Activated CD4-positive, alpha-beta memory T cell treated with anti-CD3 and anti-CD28 coated beads for 36 hours (primary cell): ENCODE measurements at regions not wholly inside any gene's neighbourhood (a gene's known extent, or its start where the extent isn't known, plus 50 kb on each side); places are given as distances from the start of the nearest gene placed in this dataset.
A peak's percentile ranks its signal among the peaks of the same experiment; 100 is the strongest.

Experiments
- CTCF ChIA-PET: fragments of 350-600 bp; sonication (Branson Sonifier 250); formaldehyde crosslinking; loops from one replicate; lab custom pipeline; 2021; ENCODE audit warnings: antibody characterized with exemption, inconsistent platforms; lab: Charles Lee
- POLR2A ChIA-PET: fragments of 350-600 bp; sonication (Branson Sonifier 250); formaldehyde crosslinking; loops from one replicate; lab custom pipeline; 2021; ENCODE audit warnings: antibody characterized with exemption; lab: Charles Lee
- DNase-seq: peaks from one replicate; pipeline ENCODE4 v3.0.0-alpha.2; 2020
- H3K27ac Mint-ChIP-seq: one replicate; pipeline ENCODE4 v1.8.0; 2021; ENCODE audit warnings: mixed read lengths
- H3K27me3 Mint-ChIP-seq: one replicate; pipeline ENCODE4 v1.8.0; 2021; ENCODE audit warnings: mixed read lengths
- H3K36me3 Mint-ChIP-seq: one replicate; pipeline ENCODE4 v1.8.0; 2021; ENCODE audit warnings: mixed read lengths
- H3K4me1 Mint-ChIP-seq: one replicate; pipeline ENCODE4 v1.8.0; 2021; ENCODE audit warnings: low read depth, mixed read lengths
- H3K4me3 Mint-ChIP-seq: one replicate; pipeline ENCODE4 v1.8.0; 2021; ENCODE audit warnings: mild to moderate bottlenecking, mixed read lengths
- H3K9me3 Mint-ChIP-seq: one replicate; pipeline ENCODE4 v1.8.0; 2021; ENCODE audit warnings: mixed read lengths
- intact Hi-C: fragments of 100-400 bp; cut with micrococcal nuclease; formaldehyde crosslinking; loops from one replicate; pipeline ENCODE4 v1.15.1; 2023

DNA sequence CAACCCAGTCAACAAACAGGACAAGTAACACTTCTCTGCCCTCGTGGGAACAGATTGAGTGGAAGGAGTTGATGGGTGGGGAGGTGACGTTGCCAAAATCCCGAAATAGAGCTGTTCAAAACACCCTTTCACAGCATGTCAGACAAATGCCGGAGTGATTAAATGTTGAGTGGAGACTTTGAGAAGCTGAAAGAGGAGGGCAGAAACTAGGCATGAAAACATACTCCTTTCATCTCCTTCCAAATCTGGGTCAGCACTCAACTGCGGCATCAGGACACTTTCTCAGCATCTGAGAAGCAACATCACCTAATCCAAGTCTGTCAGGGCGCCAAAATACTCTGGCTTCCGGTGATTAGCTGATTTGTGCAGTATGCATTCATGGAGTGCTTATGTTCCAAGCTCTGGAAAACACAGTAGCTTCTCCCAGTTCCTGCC, 51.5 kb upstream of the MRI1 start:
- no peak overlapping the region for H3K27ac Mint-ChIP-seq
- intact Hi-C loops: no loop called here
- no peak overlapping the region for H3K4me3 Mint-ChIP-seq
- H3K36me3 Mint-ChIP-seq: peaks cover 3% of the 10 kb centered on the region
- H3K9me3 Mint-ChIP-seq: peaks cover 9% of the 10 kb centered on the region
- ChIA-PET POLR2A (no interaction called here), CTCF (interaction anchor here (1.8 kb wide), 1 partner anchor 9 kb away, joined by 8 read pairs; no protein-coding TSS in a partner anchor)
- H3K27me3 Mint-ChIP-seq: peaks cover 11% of the 10 kb centered on the region
- DNase-seq: no peak
- H3K4me1 Mint-ChIP-seq: no peaks in the 10 kb centered on the region

DNA sequence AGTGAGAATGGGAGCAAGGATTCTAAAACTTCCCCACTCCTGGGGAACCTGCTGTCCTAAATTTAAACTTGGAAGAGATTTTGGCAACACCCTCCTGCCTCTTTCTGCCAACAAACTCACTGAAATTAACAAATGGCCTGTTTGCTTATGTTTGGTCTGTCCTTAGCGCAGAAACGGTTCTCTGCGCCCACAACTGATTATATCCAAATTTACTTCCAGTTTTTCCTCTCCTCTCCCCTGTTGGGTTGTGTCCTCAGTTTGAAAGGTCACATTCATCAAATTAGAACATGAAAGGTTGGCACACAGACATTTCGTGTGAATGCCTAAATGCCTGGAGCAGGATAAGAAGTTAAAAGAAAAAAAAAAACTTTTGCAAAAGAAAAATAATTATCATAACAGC, 56.4 kb upstream of the MRI1 start:
- Mint-ChIP-seq H3K36me3 (no peaks in the 10 kb centered on the region), H3K4me3 (no peak overlapping the region)

DNA sequence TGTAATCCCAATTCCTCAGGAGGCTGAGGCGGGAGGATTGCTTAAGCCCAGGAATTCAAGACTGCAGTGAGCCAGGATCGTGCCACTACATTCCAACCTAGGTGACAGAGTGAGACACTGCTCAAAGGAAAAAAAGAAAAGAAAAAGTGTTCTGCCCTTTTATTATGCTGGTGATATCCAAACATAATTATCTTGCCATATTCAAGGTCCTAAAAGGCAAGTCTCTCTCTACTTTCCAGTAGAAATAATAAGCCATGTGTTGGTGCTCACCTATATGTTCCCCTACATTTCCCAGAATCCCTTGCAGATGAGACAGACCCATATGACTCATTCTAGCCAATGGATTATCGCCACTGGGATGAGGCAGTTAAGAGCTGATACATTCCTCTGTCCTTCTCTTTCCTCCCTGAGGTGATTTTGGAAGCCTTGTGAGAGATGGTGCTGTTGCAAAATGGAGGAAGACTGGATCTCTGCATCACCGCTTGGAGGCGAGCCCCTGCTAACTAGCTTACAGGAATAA, 58.3 kb upstream of the MRI1 start:
- Mint-ChIP-seq H3K36me3 (peaks cover 2% of the 10 kb centered on the region), H3K9me3 (peaks cover 11% of the 10 kb centered on the region), H3K4me1 (no peaks in the 10 kb centered on the region), H3K27ac (no peak overlapping the region), H3K4me3 (no peak overlapping the region), H3K27me3 (peaks cover 14% of the 10 kb centered on the region)
- ChIA-PET CTCF (interaction anchor here (1.3 kb wide), 1 partner anchor 116 kb away, joined by 3 read pairs; no protein-coding TSS in a partner anchor), POLR2A (no interaction called here)
- intact Hi-C loops: no loop called here
- no peak for DNase-seq

More for the DNA sequence above, 56.4 kb upstream of the MRI1 start:
- intact Hi-C loops: no loop called here
- H3K4me1 Mint-ChIP-seq: no peaks in the 10 kb centered on the region
- POLR2A ChIA-PET: no interaction called here
- peaks cover 5% of the 10 kb centered on the region for H3K9me3 Mint-ChIP-seq
- DNase-seq: no peak
- no peak overlapping the region for H3K27ac Mint-ChIP-seq
- peaks cover 11% of the 10 kb centered on the region for H3K27me3 Mint-ChIP-seq
- CTCF ChIA-PET: no interaction called here

DNA sequence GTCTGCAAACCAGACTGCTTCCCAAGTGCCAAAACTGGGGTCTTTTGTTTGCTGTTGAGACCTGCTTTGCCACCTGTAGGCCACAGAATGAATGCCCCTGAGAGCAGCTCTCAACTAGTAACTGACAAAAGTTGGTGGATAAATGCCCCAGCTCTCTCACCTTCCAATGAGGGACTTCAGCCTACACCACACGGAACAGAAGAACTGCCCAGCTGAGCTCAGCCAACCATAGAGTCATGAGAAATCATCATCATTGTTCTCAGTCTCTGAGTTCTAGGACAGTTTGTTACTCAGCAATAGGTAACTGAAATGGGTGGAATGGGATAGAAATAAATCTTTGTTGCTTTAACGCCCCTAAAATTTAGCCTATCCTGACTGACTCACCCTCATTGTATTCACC, 59.1 kb upstream of the MRI1 start:
- Mint-ChIP-seq H3K4me3 (no peak overlapping the region), H3K36me3 (peaks cover 2% of the 10 kb centered on the region), H3K27me3 (peaks cover 20% of the 10 kb centered on the region), H3K4me1 (no peaks in the 10 kb centered on the region), H3K27ac (no peak overlapping the region), H3K9me3 (peaks cover 11% of the 10 kb centered on the region)
- intact Hi-C loops: no loop called here
- ChIA-PET POLR2A (no interaction called here), CTCF (no interaction called here)
- DNase-seq: no peak

DNA sequence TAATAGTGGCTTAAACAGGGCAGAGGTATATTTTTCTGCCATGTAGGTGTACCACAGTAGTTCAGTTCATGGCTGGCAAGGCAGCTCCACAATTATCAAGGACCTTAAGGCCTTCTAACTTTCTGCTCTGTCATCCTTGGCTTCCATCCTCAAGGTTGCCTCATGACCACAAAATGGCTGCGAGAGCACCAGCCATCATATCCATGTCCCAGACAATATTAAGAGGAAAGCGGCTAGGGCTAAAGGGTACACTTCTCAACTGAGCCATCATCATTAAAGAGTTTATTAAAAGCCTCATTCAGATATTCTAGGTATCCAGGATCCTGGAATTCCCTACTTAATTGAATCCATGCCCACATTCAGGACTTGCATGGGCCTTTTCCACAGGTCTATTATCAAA, 62.7 kb upstream of the MRI1 start:
- ChIA-PET CTCF (no interaction called here), POLR2A (no interaction called here)
- Mint-ChIP-seq H3K4me1 (no peaks in the 10 kb centered on the region), H3K4me3 (no peak overlapping the region), H3K9me3 (peaks cover 11% of the 10 kb centered on the region), H3K36me3 (peaks cover 2% of the 10 kb centered on the region), H3K27me3 (peaks cover 23% of the 10 kb centered on the region), H3K27ac (no peak overlapping the region)
- intact Hi-C loops: no loop called here
- no peak for DNase-seq

DNA sequence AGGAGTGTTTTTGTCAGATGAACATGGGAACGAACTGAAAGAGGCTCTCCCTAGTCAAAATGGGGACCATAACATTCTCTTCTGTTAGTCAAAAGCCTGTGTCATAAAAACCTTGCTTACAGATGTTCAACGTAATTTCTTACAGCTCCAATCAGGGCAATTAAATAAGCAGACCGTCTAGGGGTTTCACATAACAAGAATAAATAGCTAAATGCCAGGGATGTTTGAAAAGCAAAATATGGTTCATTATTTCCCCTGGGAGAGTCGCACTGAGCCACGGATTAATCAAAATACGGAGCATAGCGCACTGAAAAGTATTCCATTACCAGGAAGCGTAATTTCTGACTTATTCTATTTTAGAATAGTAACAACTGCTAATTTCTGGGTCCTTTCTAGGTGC, 63.7 kb upstream of the MRI1 start:
- H3K4me3 Mint-ChIP-seq: no peak overlapping the region
- no peak for DNase-seq
- CTCF ChIA-PET: no interaction called here
- no peaks in the 10 kb centered on the region for H3K4me1 Mint-ChIP-seq
- intact Hi-C loops: no loop called here
- peaks cover 23% of the 10 kb centered on the region for H3K27me3 Mint-ChIP-seq
- H3K27ac Mint-ChIP-seq: no peak overlapping the region
- peaks cover 2% of the 10 kb centered on the region for H3K36me3 Mint-ChIP-seq
- peaks cover 6% of the 10 kb centered on the region for H3K9me3 Mint-ChIP-seq
- POLR2A ChIA-PET: no interaction called here

DNA sequence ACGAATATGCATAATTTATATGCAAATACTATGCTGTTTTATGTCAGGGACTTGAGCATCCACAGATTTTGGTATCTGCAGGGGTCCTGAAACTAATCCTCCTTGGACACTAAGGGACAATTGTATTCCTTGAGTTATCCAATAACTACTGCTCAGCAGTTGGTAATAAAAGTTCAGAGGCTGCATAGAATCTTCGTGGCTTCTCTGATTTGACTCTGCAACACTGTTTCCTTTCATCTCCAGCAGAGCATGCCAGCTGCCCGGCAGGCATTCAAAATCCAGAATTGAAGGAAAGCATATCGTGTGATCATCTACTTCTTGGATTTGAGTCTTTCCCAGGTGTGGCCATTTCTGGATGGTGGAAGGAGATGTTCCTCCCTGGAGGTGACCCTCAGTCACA, 64.5 kb upstream of the MRI1 start:
- intact Hi-C loops: no loop called here
- no peak for DNase-seq
- Mint-ChIP-seq H3K27ac (no peak overlapping the region), H3K9me3 (peaks cover 6% of the 10 kb centered on the region), H3K4me1 (no peaks in the 10 kb centered on the region), H3K4me3 (no peak overlapping the region), H3K27me3 (peaks cover 25% of the 10 kb centered on the region), H3K36me3 (peaks cover 2% of the 10 kb centered on the region)
- ChIA-PET POLR2A (no interaction called here), CTCF (no interaction called here)

DNA sequence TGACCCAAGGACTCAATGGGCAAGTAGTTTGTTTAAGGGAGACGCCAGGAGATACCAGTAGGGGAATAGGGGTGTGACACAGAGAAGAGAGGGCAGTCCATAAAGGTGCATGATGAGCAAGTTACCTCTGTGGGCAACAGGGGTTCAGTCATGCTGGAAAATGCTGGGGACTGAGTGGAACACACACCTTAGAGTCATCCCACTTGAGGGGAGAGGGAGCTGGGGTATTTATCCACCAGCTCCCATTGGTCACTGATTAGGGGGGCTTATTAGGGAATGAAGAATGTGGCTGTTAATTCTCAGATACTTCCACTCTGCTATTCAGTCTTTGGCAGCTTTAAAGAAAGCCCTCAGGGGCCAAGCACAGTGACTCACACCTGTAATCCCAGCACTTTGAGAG, 67.5 kb upstream of the MRI1 start:
- Mint-ChIP-seq H3K4me3 (no peak overlapping the region), H3K36me3 (peaks cover 2% of the 10 kb centered on the region), H3K27ac (no peak overlapping the region), H3K4me1 (no peaks in the 10 kb centered on the region), H3K9me3 (peaks cover 6% of the 10 kb centered on the region), H3K27me3 (peaks cover 25% of the 10 kb centered on the region)
- intact Hi-C loops: no loop called here
- no peak for DNase-seq
- CTCF ChIA-PET: no interaction called here
- POLR2A ChIA-PET: no interaction called here

DNA sequence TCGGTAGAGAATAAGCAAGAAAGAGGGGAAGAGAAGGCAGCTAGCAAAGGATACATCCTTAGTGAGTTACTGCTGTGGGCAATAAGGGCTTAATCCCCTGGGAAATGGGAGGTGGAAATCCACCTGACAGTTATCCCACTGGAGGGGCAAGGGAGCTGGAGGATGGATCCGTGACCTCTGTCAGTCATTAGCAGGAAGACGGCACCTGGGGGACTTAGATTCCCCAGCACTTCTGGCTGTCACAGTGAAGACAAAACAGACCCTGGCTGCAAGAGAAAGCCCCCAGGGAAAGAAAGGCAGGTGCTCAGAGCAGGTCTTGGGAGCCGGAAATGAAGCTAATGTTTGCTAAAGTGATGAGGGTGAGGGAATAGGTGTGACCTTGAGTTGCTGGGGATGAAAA, 70.4 kb upstream of the MRI1 start:
- H3K36me3 Mint-ChIP-seq: no peaks in the 10 kb centered on the region
- intact Hi-C loops: no loop called here
- peaks cover 13% of the 10 kb centered on the region for H3K27me3 Mint-ChIP-seq
- no peak for DNase-seq
- no peaks in the 10 kb centered on the region for H3K9me3 Mint-ChIP-seq
- H3K27ac Mint-ChIP-seq: no peak overlapping the region
- POLR2A ChIA-PET: no interaction called here
- no peak overlapping the region for H3K4me3 Mint-ChIP-seq
- H3K4me1 Mint-ChIP-seq: no peaks in the 10 kb centered on the region
- CTCF ChIA-PET: no interaction called here

DNA sequence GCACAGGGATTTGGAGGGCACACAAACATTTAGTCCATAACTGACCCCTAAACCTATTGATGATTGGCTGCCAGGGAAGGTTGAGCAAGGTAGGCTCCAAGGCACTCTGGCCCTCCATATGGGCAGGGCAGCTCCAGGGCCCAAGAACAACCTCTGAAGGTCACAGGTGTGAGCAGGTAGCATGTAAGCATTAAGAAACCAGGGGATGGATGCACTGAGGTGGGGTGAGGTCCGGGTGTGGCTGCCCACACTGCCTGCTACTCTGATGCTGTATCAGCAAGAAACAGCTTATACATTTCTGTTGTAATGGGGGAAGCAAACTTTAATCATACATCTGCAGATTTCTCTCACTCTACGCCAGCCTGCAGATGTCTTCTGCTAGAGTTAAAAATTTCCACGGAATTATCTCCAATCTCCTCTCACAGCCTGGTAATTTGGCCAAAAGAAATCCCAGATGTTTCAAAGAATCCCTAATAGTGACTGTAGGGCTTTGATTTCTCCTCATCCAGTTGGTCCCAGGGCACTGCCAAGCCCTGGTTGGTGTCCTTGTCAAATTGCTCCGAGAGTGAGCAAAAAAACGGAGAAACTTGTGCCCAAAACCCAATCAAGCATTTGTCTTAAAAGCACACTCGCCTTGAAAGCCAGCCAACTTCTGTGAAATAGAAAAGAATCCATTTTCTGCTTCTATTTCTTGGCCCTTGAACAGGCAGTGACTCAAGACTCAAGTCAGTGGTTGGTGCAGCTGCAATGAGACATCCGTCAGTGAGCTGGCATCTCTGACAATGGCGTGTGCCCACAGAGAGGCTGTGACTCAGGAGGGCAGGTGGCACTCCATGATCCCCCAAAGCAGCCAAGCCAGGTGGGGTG, 72.5 kb upstream of the MRI1 start:
- intact Hi-C loops: no loop called here
- no peak for DNase-seq
- H3K4me3 Mint-ChIP-seq: no peak overlapping the region
- H3K27ac Mint-ChIP-seq: no peak overlapping the region
- ChIA-PET CTCF (interaction anchor here (0.6 kb wide), 1 partner anchor 631 kb away, joined by 3 read pairs; no protein-coding TSS in a partner anchor), POLR2A (no interaction called here)
- H3K9me3 Mint-ChIP-seq: no peaks in the 10 kb centered on the region
- no peaks in the 10 kb centered on the region for H3K36me3 Mint-ChIP-seq
- peaks cover 12% of the 10 kb centered on the region for H3K27me3 Mint-ChIP-seq
- no peaks in the 10 kb centered on the region for H3K4me1 Mint-ChIP-seq

DNA sequence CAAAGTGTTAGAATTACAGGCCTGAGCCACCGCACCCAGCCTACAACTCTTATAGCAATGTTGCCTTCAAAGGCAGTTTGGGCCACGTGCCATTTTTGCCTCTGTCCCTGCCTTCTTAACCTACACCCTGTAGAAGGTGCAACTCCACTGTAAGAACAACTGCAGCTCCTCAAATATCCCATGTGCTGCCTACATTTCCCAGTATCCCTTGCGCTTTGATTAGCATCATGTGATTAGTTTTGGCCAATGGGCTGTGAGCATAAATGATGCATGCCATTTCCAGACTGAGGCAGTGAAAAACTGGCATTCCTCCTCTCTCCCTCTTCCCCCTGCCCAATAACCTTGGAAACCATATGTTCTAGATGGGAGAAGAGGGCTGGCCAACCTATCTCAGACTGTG, 75.2 kb upstream of the MRI1 start:
- Mint-ChIP-seq H3K27ac (no peak overlapping the region), H3K36me3 (no peaks in the 10 kb centered on the region), H3K27me3 (peaks cover 9% of the 10 kb centered on the region), H3K4me1 (no peaks in the 10 kb centered on the region), H3K4me3 (no peak overlapping the region), H3K9me3 (no peaks in the 10 kb centered on the region)
- DNase-seq: peak; percentile 14
- POLR2A ChIA-PET: no interaction called here
- CTCF ChIA-PET: no interaction called here
- intact Hi-C loops: no loop called here

DNA sequence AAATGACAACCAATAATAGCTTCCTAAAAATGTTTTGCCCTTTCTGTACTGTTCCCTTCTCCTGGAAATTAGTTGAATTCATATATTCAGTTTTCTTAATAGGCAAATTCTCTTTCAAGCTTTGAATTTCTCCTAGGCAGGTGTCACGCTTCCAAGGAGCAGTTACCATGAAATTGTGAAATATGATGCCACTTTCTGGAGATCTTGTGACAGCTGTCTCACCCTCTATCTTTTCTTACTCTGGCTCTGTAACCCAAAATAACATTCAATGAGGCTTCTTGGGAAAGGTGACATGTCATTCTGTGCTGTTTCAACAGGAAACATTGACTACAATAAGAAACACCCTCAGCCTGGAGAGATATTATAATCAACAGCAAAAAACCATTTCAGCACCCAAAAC, 80.3 kb upstream of the MRI1 start:
- CTCF ChIA-PET: interaction anchor here (0.7 to 1.0 kb wide), 2 partner anchors 95 to 178 kb away, joined by 3 to 4 read pairs; no protein-coding TSS in a partner anchor
- Mint-ChIP-seq H3K4me3 (no peak overlapping the region), H3K36me3 (peaks cover 4% of the 10 kb centered on the region), H3K4me1 (no peaks in the 10 kb centered on the region), H3K9me3 (peaks cover 22% of the 10 kb centered on the region), H3K27ac (no peak overlapping the region), H3K27me3 (peaks cover 6% of the 10 kb centered on the region)
- intact Hi-C loops: no loop called here
- POLR2A ChIA-PET: no interaction called here
- no peak for DNase-seq

DNA sequence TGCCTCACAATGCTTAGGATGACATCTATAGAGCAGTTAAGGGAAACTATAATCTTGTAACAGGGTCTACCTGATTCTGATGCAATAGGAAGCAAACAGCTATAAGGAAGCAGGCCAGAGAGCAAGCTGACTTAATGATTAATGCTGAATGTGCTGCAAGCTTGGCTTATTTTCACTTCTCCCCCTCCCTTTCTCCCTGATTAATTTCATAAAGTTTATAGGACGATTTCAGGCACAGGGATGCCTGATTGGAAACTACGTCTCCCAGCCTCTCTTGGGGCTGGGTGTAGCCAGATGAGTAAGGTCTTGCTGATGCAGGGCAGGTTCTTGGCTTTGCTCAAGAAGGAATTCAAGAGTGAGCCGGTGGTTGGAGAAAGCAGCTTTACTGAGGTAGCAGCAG, 82.8 kb upstream of the MRI1 start:
- Mint-ChIP-seq H3K27me3 (peaks cover 9% of the 10 kb centered on the region), H3K27ac (no peak overlapping the region), H3K36me3 (peaks cover 4% of the 10 kb centered on the region), H3K4me1 (no peaks in the 10 kb centered on the region), H3K9me3 (peaks cover 29% of the 10 kb centered on the region), H3K4me3 (no peak overlapping the region)
- CTCF ChIA-PET: no interaction called here
- POLR2A ChIA-PET: no interaction called here
- intact Hi-C loops: no loop called here
- DNase-seq: no peak
